Gastroesophageal sphincter (tissue), 3 donors: ENCODE measurements at regions not wholly inside any gene's neighbourhood (a gene's known extent, or its start where the extent isn't known, plus 50 kb on each side); places are given as distances from the start of the nearest gene placed in this dataset.

Source experiments
- CTCF ChIP-seq, 4 experiments: fragments of 200-600 bp in 2 of 4; fragments of 450-650 bp in 2 of 4; sonication (generic) in 1 of 4; IDR thresholded peaks; one replicate each; pipeline ENCODE4 v1.5.1; 2017 to 2019; ENCODE audit warnings: antibody characterized with exemption in 4 of 4, mild to moderate bottlenecking in 2 of 4, moderate library complexity in 2 of 4
- POLR2A ChIP-seq, 2 donors: fragments of 450-650 bp; IDR thresholded peaks; one replicate each; pipeline ENCODE4 v1.6.1; 2017; ENCODE audit warnings: antibody characterized with exemption in 2 of 2, mild to moderate bottlenecking in 2 of 2, moderate library complexity in 1 of 2
- POLR2AphosphoS5 ChIP-seq: sonication (generic); formaldehyde crosslinking; IDR thresholded peaks from one replicate; pipeline ENCODE4 v1.6.1; 2017; ENCODE audit warnings: antibody characterized with exemption

GRCh38 chr21:36260802-36261201, 59.2 kb upstream of the MORC3 start:
- TF ChIP-seq CTCF (IDR thresholded peaks at IDR 0.05) (no peak), POLR2A (IDR thresholded peaks at IDR 0.05) (no peak), POLR2AphosphoS5 (no peak)
